H9 (cell line): ENCODE measurements at regions not wholly inside any gene's neighbourhood (a gene's known extent, or its start where the extent isn't known, plus 50 kb on each side); places are given as distances from the start of the nearest gene placed in this dataset.

ENCODE experiments used
- DNase-seq: peaks from one replicate; pipeline ENCODE4 v3.0.0-alpha.2; 2017
- H2AFZ ChIP-seq: one replicate; pipeline ENCODE4 v1.6.1; 2013; ENCODE audit warnings: mild to moderate bottlenecking, low read length, control low read depth, moderate library complexity
- H2AK5ac ChIP-seq: 2 replicates; pipeline ENCODE4 v1.6.1; 2013; ENCODE audit warnings: low read length, control low read depth, mixed read lengths; ENCODE audit not compliant: insufficient read length
- H2BK120ac ChIP-seq: one replicate; pipeline ENCODE4 v1.6.1; 2013; ENCODE audit warnings: low read depth, mild to moderate bottlenecking, low read length, control low read depth, inconsistent platforms; ENCODE audit not compliant: poor library complexity, severe bottlenecking
- H2BK12ac ChIP-seq: 2 replicates; pipeline ENCODE4 v1.6.1; 2013; ENCODE audit warnings: low read length, control low read depth, mixed read lengths, low read depth; ENCODE audit not compliant: insufficient read length
- H2BK15ac ChIP-seq: 2 replicates; pipeline ENCODE4 v1.6.1; 2013; ENCODE audit warnings: low read depth, low read length, control low read depth
- H2BK20ac ChIP-seq: one replicate; pipeline ENCODE4 v1.6.1; 2013; ENCODE audit warnings: low read depth, mild to moderate bottlenecking, low read length, control low read depth, inconsistent platforms; ENCODE audit not compliant: poor library complexity, severe bottlenecking
- H2BK5ac ChIP-seq: 2 replicates; pipeline ENCODE4 v1.6.1; 2013; ENCODE audit warnings: low read length, control low read depth, mixed read lengths; ENCODE audit not compliant: insufficient read length
- H3K14ac ChIP-seq: 2 replicates; pipeline ENCODE4 v1.6.1; 2013; ENCODE audit warnings: low read length, control low read depth; ENCODE audit not compliant: insufficient read depth
- H3K18ac ChIP-seq: 2 replicates; pipeline ENCODE4 v1.6.1; 2013; ENCODE audit warnings: low read depth, mild to moderate bottlenecking, mixed read lengths, low read length, control low read depth; ENCODE audit not compliant: insufficient read length
- H3K23ac ChIP-seq: 2 replicates; pipeline ENCODE4 v1.6.1; 2013; ENCODE audit warnings: low read length, control low read depth, mixed read lengths, low read depth; ENCODE audit not compliant: insufficient read length
- H3K23me2 ChIP-seq: 2 replicates; pipeline ENCODE4 v1.6.1; 2013; ENCODE audit warnings: low read depth, mild to moderate bottlenecking, mixed read lengths, low read length, control low read depth; ENCODE audit not compliant: insufficient read length, poor library complexity, severe bottlenecking
- H3K27ac ChIP-seq: 2 replicates; pipeline ENCODE4 v1.5.1; 2013; ENCODE audit warnings: low read length, control low read depth, mixed read lengths, low read depth; ENCODE audit not compliant: insufficient read length
- H3K27me3 ChIP-seq: 2 replicates; pipeline ENCODE4 v1.6.1; 2013; ENCODE audit warnings: low read length, control low read depth, inconsistent platforms; ENCODE audit not compliant: insufficient read depth
- H3K4ac ChIP-seq: 2 replicates; pipeline ENCODE4 v1.6.1; 2013; ENCODE audit warnings: low read depth, mild to moderate bottlenecking, control low read depth, inconsistent platforms, low read length, moderate library complexity
- H3K4me1 ChIP-seq: 2 replicates; pipeline ENCODE4 v1.6.1; 2013; ENCODE audit warnings: low read length, control low read depth, inconsistent platforms; ENCODE audit not compliant: insufficient read depth
- H3K4me2 ChIP-seq: 2 replicates; pipeline ENCODE4 v1.6.1; 2013; ENCODE audit warnings: low read length, control low read depth, mixed read lengths; ENCODE audit not compliant: insufficient read length, insufficient read depth
- H3K56ac ChIP-seq: 2 replicates; pipeline ENCODE4 v1.6.1; 2013; ENCODE audit warnings: low read depth, mild to moderate bottlenecking, mixed read lengths, low read length, control low read depth; ENCODE audit not compliant: insufficient read length
- H3K79me1 ChIP-seq: 2 replicates; pipeline ENCODE4 v1.6.1; 2013; ENCODE audit warnings: low read depth, mild to moderate bottlenecking, moderate library complexity, low read length, control low read depth, inconsistent platforms; ENCODE audit not compliant: insufficient read depth, poor library complexity, severe bottlenecking
- H3K79me2 ChIP-seq: 2 replicates; pipeline ENCODE4 v1.6.1; 2013; ENCODE audit warnings: low read length, control low read depth, inconsistent platforms; ENCODE audit not compliant: insufficient read depth
- H3K9ac ChIP-seq: 2 replicates; pipeline ENCODE4 v1.6.1; 2013; ENCODE audit warnings: low read length, control low read depth, mixed read lengths; ENCODE audit not compliant: insufficient read length; ENCODE audit errors: extremely low read depth
- H3K9me3 ChIP-seq: one replicate; pipeline ENCODE4 v1.6.1; 2013; ENCODE audit warnings: low read depth, low read length, inconsistent platforms; ENCODE audit not compliant: control insufficient read depth
- H3T11ph ChIP-seq: one replicate; pipeline ENCODE4 v1.6.1; 2013; ENCODE audit warnings: mild to moderate bottlenecking, low read length, control low read depth, inconsistent platforms
- H4K20me1 ChIP-seq: one replicate; pipeline ENCODE4 v1.6.1; 2013; ENCODE audit not compliant: control insufficient read depth, insufficient read length, insufficient read depth
- H4K5ac ChIP-seq: 2 replicates; pipeline ENCODE4 v1.6.1; 2013; ENCODE audit warnings: low read depth, mild to moderate bottlenecking, mixed read lengths, low read length, control low read depth; ENCODE audit not compliant: insufficient read length
- H4K8ac ChIP-seq: replicated peaks from 2 replicates; pipeline ENCODE4 v1.6.1; 2013; ENCODE audit warnings: low read length, control low read depth, mixed read lengths, low read depth; ENCODE audit not compliant: insufficient read length
- H4K91ac ChIP-seq: 2 replicates; pipeline ENCODE4 v1.6.1; 2013; ENCODE audit warnings: low read depth, mild to moderate bottlenecking, moderate library complexity, mixed read lengths, low read length, control low read depth; ENCODE audit not compliant: insufficient read length
- H3K27ac Mint-ChIP-seq, 3 experiments: 2 replicates in 2 of 3; 3 replicates in 1 of 3; pipeline ENCODE4 v1.8.0; 2020 to 2021; ENCODE audit warnings: mixed read lengths in 3 of 3, mild to moderate bottlenecking in 1 of 3, moderate library complexity in 1 of 3
- H3K27me3 Mint-ChIP-seq: 2 replicates; pipeline ENCODE4 v1.8.0; 2021; ENCODE audit warnings: low read depth, mild to moderate bottlenecking, moderate library complexity, mixed read lengths
- H3K36me3 Mint-ChIP-seq, 3 experiments: 2 replicates in 2 of 3; 3 replicates in 1 of 3; pipeline ENCODE4 v1.8.0; 2020 to 2021; ENCODE audit warnings: low read depth in 3 of 3, mixed read lengths in 3 of 3; ENCODE audit not compliant: insufficient read depth in 1 of 3
- H3K4me1 Mint-ChIP-seq, 2 experiments: 2 replicates each; pipeline ENCODE4 v1.8.0; 2020; ENCODE audit warnings: mixed read lengths in 2 of 2
- H3K4me3 Mint-ChIP-seq, 2 experiments: 2 replicates in 1 of 2; 3 replicates in 1 of 2; pipeline ENCODE4 v1.8.0; 2020 to 2021; ENCODE audit warnings: mild to moderate bottlenecking in 2 of 2, mixed read lengths in 2 of 2, moderate library complexity in 1 of 2
- H3K9me3 Mint-ChIP-seq, 2 experiments: 2 replicates in 1 of 2; 3 replicates in 1 of 2; pipeline ENCODE4 v1.8.0; 2020; ENCODE audit warnings: mild to moderate bottlenecking in 2 of 2, mixed read lengths in 2 of 2, moderate library complexity in 1 of 2
- CTCF ChIP-seq: fragments of 200-600 bp; sonication (generic); conservative IDR thresholded peaks from 3 replicates; pipeline ENCODE4 v1.8.0; 2021; ENCODE audit warnings: antibody characterized with exemption, mild to moderate bottlenecking
- WGBS: extraction: QIAGEN DNeasy Blood & Tissue Kit; methylation state at CpG from one replicate; pipeline ENCODE4 v1.1.7; 2013; ENCODE audit warnings: missing lambda C conversion rate, low lambda C conversion rate, mixed read lengths; ENCODE audit not compliant: insufficient read length; ENCODE audit errors: extremely low coverage; 5-methylcytosine and 5-hydroxymethylcytosine counted together

- H3K9ac ChIP-seq, result no peak overlapping the region
These were observed 335.2 kb downstream of the ADAM29 start for GRCh38 chr4:175253184-175253902.

More at GRCh38 chr4:175253184-175253902, 335.2 kb downstream of the ADAM29 start:
- peak overlapping the region in 1 of 3 experiments; percentile 70; a peak in 1 of 7 replicates for H3K27ac Mint-ChIP-seq
- H3K27me3 ChIP-seq, result no peaks in the 10 kb centered on the region
- no peak overlapping the region for H3K18ac ChIP-seq
- no peaks in the 10 kb centered on the region for H3K23me2 ChIP-seq
- H3K36me3 Mint-ChIP-seq, result 0 out of 7 replicates have a peak, but pooled peaks cover 0 to 3% (median 0%) of the 10 kb centered on the region in 3 experiments
- H3K4ac ChIP-seq, result no peak overlapping the region
- H3K4me1 ChIP-seq, result no peaks in the 10 kb centered on the region
- H2BK5ac ChIP-seq, result no peak overlapping the region
- no peaks in the 10 kb centered on the region for H3K4me1 Mint-ChIP-seq
- peak overlapping the region; percentile 88 for H4K8ac ChIP-seq
- peaks cover 2 to 3% of the 10 kb centered on the region in 2 experiments; a peak in 1 of 5 replicates for H3K9me3 Mint-ChIP-seq
- H4K5ac ChIP-seq, result no peak overlapping the region
- no peak overlapping the region; the same call in 1 of the 2 replicates for H2BK15ac ChIP-seq
- no peak overlapping the region for H3K14ac ChIP-seq
- no peaks in the 10 kb centered on the region for H3K9me3 ChIP-seq
- H3K27me3 Mint-ChIP-seq, result no peaks in the 10 kb centered on the region
- H3K79me1 ChIP-seq, result no peaks in the 10 kb centered on the region
- no peak overlapping the region for H2AFZ ChIP-seq
- H3K27ac ChIP-seq, result no peak overlapping the region
- H2BK20ac ChIP-seq, result no peak overlapping the region
- no peak overlapping the region for H3K56ac ChIP-seq
- peak overlapping the region; percentile 66 for H4K91ac ChIP-seq
- peak; percentile 61 for TF ChIP-seq CTCF
- H4K20me1 ChIP-seq, result no peaks in the 10 kb centered on the region
- no CpG with 5 or more reads among the region's 8 CpGs for WGBS
- no peak overlapping the region for H2AK5ac ChIP-seq
- peak; percentile 31 for DNase-seq
- no peak overlapping the region for H3K4me3 Mint-ChIP-seq
- H2BK120ac ChIP-seq, result no peak overlapping the region
- H3K23ac ChIP-seq, result no peak overlapping the region
- H3T11ph ChIP-seq, result no peak overlapping the region
- H2BK12ac ChIP-seq, result no peak overlapping the region
- no peak overlapping the region for H3K4me2 ChIP-seq
- H3K79me2 ChIP-seq, result no peaks in the 10 kb centered on the region
